Transverse colon (tissue), 4 donors: ENCODE measurements at regions not wholly inside any gene's neighbourhood (a gene's known extent, or its start where the extent isn't known, plus 50 kb on each side); places are given as distances from the start of the nearest gene placed in this dataset.

ENCODE experiments used
- DNase-seq: peaks from one replicate; pipeline ENCODE4 v3.0.0-alpha.2; 2019
- H3K27ac ChIP-seq, 4 donors: fragments of 200-600 bp; sonication (generic); 2 replicates each; pipeline ENCODE4 v1.5.1; 2016 to 2018; ENCODE audit warnings: inconsistent platforms in 4 of 4
- H3K27me3 ChIP-seq: fragments of 200-600 bp; sonication (generic); 2 replicates; pipeline ENCODE4 v1.5.1; 2017; ENCODE audit warnings: inconsistent platforms
- H3K36me3 ChIP-seq, 4 donors: fragments of 200-600 bp; sonication (generic); 2 replicates each; pipeline ENCODE4 v1.5.1; 2017 to 2019; ENCODE audit warnings: inconsistent platforms in 4 of 4
- H3K4me1 ChIP-seq, 4 donors: fragments of 200-600 bp; sonication (generic); 2 replicates each; pipeline ENCODE4 v1.5.1; 2017 to 2020; ENCODE audit warnings: inconsistent platforms in 4 of 4
- H3K4me3 ChIP-seq, 4 donors: fragments of 200-600 bp; sonication (generic); 1 replicate in 1 of 4; 2 replicates in 3 of 4; pipeline versions ENCODE4 v1.5.1 to v1.6.1; 2017 to 2019; ENCODE audit warnings: inconsistent platforms in 4 of 4
- H3K9me3 ChIP-seq, 2 donors: fragments of 200-600 bp; sonication (generic); 2 replicates each; pipeline ENCODE4 v1.5.1; 2017 to 2019; ENCODE audit warnings: inconsistent platforms in 2 of 2
- CTCF ChIP-seq, 5 experiments: fragments of 200-600 bp in 3 of 5; fragments of 450-650 bp in 2 of 5; sonication (generic) in 3 of 5; IDR thresholded peaks; 1 replicate in 2 of 5; 2 replicates in 3 of 5; pipeline ENCODE4 v1.5.1; 2016 to 2017; ENCODE audit warnings: antibody characterized with exemption in 5 of 5, inconsistent platforms in 3 of 5, mild to moderate bottlenecking in 2 of 5, moderate library complexity in 1 of 5
- EP300 ChIP-seq: sonication (generic); formaldehyde crosslinking; IDR thresholded peaks from one replicate; pipeline ENCODE4 v1.6.1; 2017; ENCODE audit warnings: antibody characterized with exemption, low read depth
- POLR2A ChIP-seq: fragments of 450-650 bp; IDR thresholded peaks from one replicate; pipeline ENCODE4 v1.6.1; 2016; ENCODE audit warnings: antibody characterized with exemption, mild to moderate bottlenecking, moderate library complexity
- POLR2AphosphoS5 ChIP-seq, 3 donors: sonication (generic); formaldehyde crosslinking; IDR thresholded peaks; one replicate each; pipeline ENCODE4 v1.6.1; 2016; ENCODE audit warnings: antibody characterized with exemption in 3 of 3
- WGBS, 2 donors: methylation state at CpG; one replicate each; pipeline ENCODE4 v1.1.5; 2018; ENCODE audit warnings: low coverage in 1 of 2; 5-methylcytosine and 5-hydroxymethylcytosine counted together
- in situ Hi-C, 4 donors: fragments of 200-750 bp; cut with MboI; loops; one replicate each; pipeline versions ENCODE4 v1.15.0 to v1.15.1; 2017; ENCODE audit warnings: low sequenced_read_pairs in 3 of 4, low pct_ligation_motif_present in 1 of 4, low pct_unique_long_range_greater_than_20kb in 1 of 4
- intact Hi-C: fragments of 100-400 bp; cut with DNase I; formaldehyde crosslinking; loops from one replicate; pipeline ENCODE4 v1.15.1; 2023; ENCODE audit warnings: low total_unique reads

GRCh38 chr7:21358648-21359047 lies 69.2 kb upstream of the SP4 start:
- in situ Hi-C loops = no loop called here
- intact Hi-C loops = no loop called here
- no peak for TF ChIP-seq EP300
- no peak for TF ChIP-seq CTCF (IDR thresholded peaks at IDR 0.05)
- TF ChIP-seq POLR2AphosphoS5 (IDR thresholded peaks at IDR 0.05) = no peak
- no peak for TF ChIP-seq POLR2A
- Histone ChIP-seq H3K27me3 (no peaks in the 10 kb centered on the region), H3K36me3 (no peaks in the 10 kb centered on the region), H3K9me3 (no peaks in the 10 kb centered on the region), H3K4me3 (no peak overlapping the region), H3K27ac (no peak overlapping the region), H3K4me1 (peaks cover 0 to 16% (median 0%) of the 10 kb centered on the region in 4 donors)
- 55 to 71% methylated on average over 1 to 5 of the region's 5 CpGs for WGBS, 2 donors
- no peak for DNase-seq

- in situ Hi-C loops (no loop called here), intact Hi-C loops (no loop called here)
- no peaks in the 10 kb centered on the region for H3K27me3 ChIP-seq
- WGBS, 2 donors = 50 to 67% methylated on average over 1 of the region's 1 CpG
- H3K9me3 ChIP-seq = no peaks in the 10 kb centered on the region
- peaks cover 0 to 11% (median 0%) of the 10 kb centered on the region in 4 donors for H3K4me1 ChIP-seq
- no peak for DNase-seq
- TF ChIP-seq POLR2A = no peak
- no peak for TF ChIP-seq EP300
- no peak for TF ChIP-seq POLR2AphosphoS5 (IDR thresholded peaks at IDR 0.05)
- no peak for TF ChIP-seq CTCF (IDR thresholded peaks at IDR 0.05)
- no peak overlapping the region for H3K27ac ChIP-seq
- H3K4me3 ChIP-seq = no peak overlapping the region
- no peaks in the 10 kb centered on the region for H3K36me3 ChIP-seq
Observed at GRCh38 chr7:21359163-21359562, 68.7 kb upstream of the SP4 start.

- no peak overlapping the region for H3K27ac ChIP-seq
- no peak for DNase-seq
- intact Hi-C loops (no loop called here), in situ Hi-C loops (no loop called here)
- peaks cover 0 to 8% (median 2%) of the 10 kb centered on the region in 4 donors for H3K4me1 ChIP-seq
- H3K27me3 ChIP-seq = no peaks in the 10 kb centered on the region
- WGBS, 2 donors = 77 to 87% methylated on average over 5 of the region's 5 CpGs
- H3K4me3 ChIP-seq = no peak overlapping the region
- H3K36me3 ChIP-seq = no peaks in the 10 kb centered on the region
- TF ChIP-seq POLR2A (no peak), EP300 (no peak), POLR2AphosphoS5 (IDR thresholded peaks at IDR 0.05) (no peak), CTCF (IDR thresholded peaks at IDR 0.05) (no peak)
- H3K9me3 ChIP-seq = no peaks in the 10 kb centered on the region
Observed at GRCh38 chr7:21361413-21362125, 66.3 kb upstream of the SP4 start.

GRCh38 chr7:21364801-21365271 lies 63.0 kb upstream of the SP4 start:
- TF ChIP-seq CTCF (IDR thresholded peaks at IDR 0.05) = no peak
- no peak for TF ChIP-seq POLR2A
- no peak for TF ChIP-seq EP300
- no peak for DNase-seq
- H3K36me3 ChIP-seq = no peaks in the 10 kb centered on the region
- H3K27me3 ChIP-seq = no peaks in the 10 kb centered on the region
- no peaks in the 10 kb centered on the region for H3K9me3 ChIP-seq
- H3K4me3 ChIP-seq = no peak overlapping the region
- 69 to 72% methylated on average over 2 of the region's 2 CpGs for WGBS, 2 donors
- intact Hi-C loops = no loop called here
- in situ Hi-C loops = no loop called here
- no peak overlapping the region for H3K27ac ChIP-seq
- peaks cover 0 to 10% (median 4%) of the 10 kb centered on the region in 4 donors for H3K4me1 ChIP-seq
